Spleen (tissue), 11 donors: ENCODE measurements at regions not wholly inside any gene's neighbourhood (a gene's known extent, or its start where the extent isn't known, plus 50 kb on each side); places are given as distances from the start of the nearest gene placed in this dataset.
"Not testable (repeated sequence)": the region's sequence is repeated elsewhere in the genome, so short reads cannot be mapped to it uniquely, and the experiment has no call there.

ENCODE experiments used
- DNase-seq: peaks from one replicate; pipeline ENCODE4 v3.0.0-alpha.2; 2020
- H3K27ac ChIP-seq, 8 donors: fragments of 200-600 bp; sonication (generic) in 7 of 8; 1 replicate in 4 of 8; 2 replicates in 4 of 8; pipeline versions ENCODE4 v1.5.0 to v1.8.0; 2016 to 2021; ENCODE audit warnings: inconsistent platforms in 4 of 8, mild to moderate bottlenecking in 4 of 8, moderate library complexity in 1 of 8
- H3K27me3 ChIP-seq, 7 donors: fragments of 200-600 bp; sonication (generic) in 6 of 7; replicated peaks in 1 of 7; 1 replicate in 4 of 7; 2 replicates in 3 of 7; pipeline versions ENCODE4 v1.5.0 to v1.8.0; 2016 to 2021; ENCODE audit warnings: inconsistent platforms in 3 of 7, mild to moderate bottlenecking in 1 of 7
- H3K36me3 ChIP-seq, 6 donors: fragments of 200-600 bp; sonication (generic) in 5 of 6; 1 replicate in 4 of 6; 2 replicates in 2 of 6; pipeline versions ENCODE4 v1.5.0 to v1.8.0; 2016 to 2021; ENCODE audit warnings: inconsistent platforms in 2 of 6
- H3K4me1 ChIP-seq, 6 donors: fragments of 200-600 bp; sonication (generic) in 5 of 6; 1 replicate in 3 of 6; 2 replicates in 3 of 6; pipeline versions ENCODE4 v1.5.0 to v1.8.0; 2016 to 2021; ENCODE audit warnings: inconsistent platforms in 3 of 6
- H3K4me3 ChIP-seq, 8 donors: fragments of 200-600 bp; sonication (generic) in 7 of 8; 1 replicate in 4 of 8; 2 replicates in 4 of 8; pipeline versions ENCODE4 v1.5.0 to v1.8.0; 2016 to 2021; ENCODE audit warnings: inconsistent platforms in 4 of 8, mild to moderate bottlenecking in 4 of 8, moderate library complexity in 2 of 8
- H3K9me3 ChIP-seq, 8 donors: fragments of 200-600 bp; sonication (generic) in 7 of 8; 1 replicate in 4 of 8; 2 replicates in 4 of 8; pipeline versions ENCODE4 v1.5.0 to v1.8.0; 2016 to 2021; ENCODE audit warnings: inconsistent platforms in 4 of 8
- CTCF ChIP-seq, 11 experiments: fragments of 200-600 bp in 7 of 11; fragments of 450-650 bp in 4 of 11; sonication (generic) in 4 of 11; IDR thresholded peaks in 8 of 11; conservative IDR thresholded peaks in 3 of 11; 1 replicate in 7 of 11; 2 replicates in 4 of 11; pipeline versions ENCODE4 v1.4.0 to v1.8.0; 2016 to 2021; ENCODE audit warnings: antibody characterized with exemption in 11 of 11, inconsistent platforms in 4 of 11, mild to moderate bottlenecking in 1 of 11
- POLR2A ChIP-seq, 3 donors: fragments of 450-650 bp; IDR thresholded peaks; one replicate each; pipeline ENCODE4 v1.5.1; 2017; ENCODE audit warnings: antibody characterized with exemption in 3 of 3, mild to moderate bottlenecking in 1 of 3
- POLR2AphosphoS5 ChIP-seq, 3 donors: sonication (generic); formaldehyde crosslinking; IDR thresholded peaks; one replicate each; pipeline ENCODE4 v1.5.1; 2017; ENCODE audit warnings: antibody characterized with exemption in 3 of 3
- WGBS, 5 donors: extraction: QIAGEN DNeasy Blood & Tissue Kit in 3 of 5; methylation state at CpG; one replicate each; pipeline versions ENCODE4 v1.1.5 to v1.1.7; 2013 to 2018; 5-methylcytosine and 5-hydroxymethylcytosine counted together
- intact Hi-C: fragments of 100-400 bp; cut with DNase I; formaldehyde crosslinking; loops from one replicate; pipeline ENCODE4 v1.15.0; 2023; ENCODE audit warnings: low total_unique reads
- donor health status: healthy with polysubstance abuse.
- donor health status: DM: no; HTN: no; CAD: no; lungs with moderate emphysema.
- donor health status: DM: no; HTN: no; CAD: no.
- donor health status: Bipolar disorder and iron deficiency.
- donor health status: healthy.
- donor health status: DM: no; HTN: no; CAD: no.
- donor health status: DM: yes; HTN: yes; CAD: no.

DNA sequence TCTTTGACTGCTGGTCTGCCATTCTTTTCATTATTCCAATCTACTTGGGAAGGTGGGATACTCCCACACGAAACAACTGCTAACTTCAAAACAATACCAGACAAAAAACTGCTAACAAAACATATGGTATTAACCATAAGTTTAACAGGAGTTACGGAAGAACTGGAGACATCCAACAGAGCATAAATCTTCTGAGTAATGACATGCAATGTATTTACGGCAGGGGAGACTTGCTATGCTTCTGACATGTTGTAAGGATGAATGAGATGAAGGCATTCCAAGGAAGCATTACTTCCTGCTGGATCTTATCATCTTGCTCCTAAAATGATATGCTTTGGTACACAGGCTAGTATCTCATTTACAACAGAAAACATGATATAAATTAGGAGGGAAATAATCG lies 85.8 kb downstream of the ZNF92 start:
- no peak overlapping the region for H3K27ac ChIP-seq
- 71 to 83% (median 79%) methylated on average over 4 of the region's 4 CpGs for WGBS, 5 donors
- intact Hi-C loops, result no loop called here
- no peaks in the 10 kb centered on the region for H3K27me3 ChIP-seq
- DNase-seq, result no peak
- H3K4me1 ChIP-seq, result no peaks in the 10 kb centered on the region
- H3K9me3 ChIP-seq, result no peaks in the 10 kb centered on the region
- no peak overlapping the region for H3K4me3 ChIP-seq
- no peak for TF ChIP-seq POLR2AphosphoS5 (IDR thresholded peaks at IDR 0.05)
- TF ChIP-seq CTCF (IDR thresholded peaks at IDR 0.05 in 8 of 11, conservative IDR thresholded peaks at IDR 0.05 in 3 of 11), result no peak
- no peak for TF ChIP-seq POLR2A (IDR thresholded peaks at IDR 0.05)
- no peaks in the 10 kb centered on the region for H3K36me3 ChIP-seq

- Histone ChIP-seq H3K27me3 (no peaks in the 10 kb centered on the region), H3K27ac (no peak overlapping the region), H3K4me3 (no peak overlapping the region), H3K9me3 (no peaks in the 10 kb centered on the region), H3K4me1 (no peaks in the 10 kb centered on the region), H3K36me3 (no peaks in the 10 kb centered on the region)
- no peak for DNase-seq
- TF ChIP-seq POLR2A (IDR thresholded peaks at IDR 0.05) (no peak), CTCF (IDR thresholded peaks at IDR 0.05 in 8 of 11, conservative IDR thresholded peaks at IDR 0.05 in 3 of 11) (no peak), POLR2AphosphoS5 (IDR thresholded peaks at IDR 0.05) (no peak)
- intact Hi-C loops, result no loop called here
- WGBS, 5 donors, result 82 to 85% (median 83%) methylated on average over 3 of the region's 3 CpGs
Observed at GRCh38 chr7:65462148-65462716, 88.6 kb downstream of the ZNF92 start.

DNA sequence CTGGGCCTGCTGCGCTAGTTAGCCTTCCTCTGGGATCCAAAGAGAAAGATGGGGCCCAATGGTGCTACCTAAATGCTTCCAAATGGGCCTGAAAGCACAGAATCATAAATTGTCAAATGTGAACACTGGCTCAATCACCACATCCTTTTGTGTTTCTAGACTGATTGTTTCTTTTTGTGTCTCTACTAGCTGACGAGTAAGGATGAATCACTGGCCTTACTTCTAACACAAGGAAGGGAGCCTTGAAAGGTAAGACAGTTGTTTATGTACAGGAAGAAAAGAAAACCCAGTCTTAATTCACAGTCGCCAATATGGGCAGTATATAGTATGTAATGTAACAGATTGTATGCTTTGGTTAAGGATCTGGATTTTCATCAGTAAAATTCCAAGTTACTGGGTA lies 89.5 kb downstream of the ZNF92 start:
- DNase-seq, result no peak
- no peaks in the 10 kb centered on the region for H3K36me3 ChIP-seq
- peaks cover 0 to 7% (median 0%) of the 10 kb centered on the region in 8 donors for H3K9me3 ChIP-seq
- no peak overlapping the region for H3K27ac ChIP-seq
- H3K27me3 ChIP-seq, result no peaks in the 10 kb centered on the region
- H3K4me1 ChIP-seq, result no peaks in the 10 kb centered on the region
- intact Hi-C loops, result no loop called here
- no peak overlapping the region for H3K4me3 ChIP-seq
- TF ChIP-seq CTCF (IDR thresholded peaks at IDR 0.05 in 8 of 11, conservative IDR thresholded peaks at IDR 0.05 in 3 of 11) (no peak), POLR2AphosphoS5 (IDR thresholded peaks at IDR 0.05) (no peak), POLR2A (IDR thresholded peaks at IDR 0.05) (no peak)
- 84 to 94% (median 87%) methylated on average over 3 of the region's 3 CpGs for WGBS, 5 donors

GRCh38 chr7:65469919-65470558 lies 96.4 kb downstream of the ZNF92 start:
- WGBS, 5 donors, result 77 to 91% (median 87%) methylated on average over 13 to 14 of the region's 14 CpGs
- H3K27me3 ChIP-seq, intact Hi-C loops, H3K36me3 ChIP-seq, H3K4me1 ChIP-seq, DNase-seq, H3K27ac ChIP-seq, H3K4me3 ChIP-seq: not testable (repeated sequence)
- H3K9me3 ChIP-seq, result peaks cover 0 to 27% (median 9%) of the 10 kb centered on the region in 8 donors
